Erythroblast (primary cell): ENCODE measurements at regions not wholly inside any gene's neighbourhood (a gene's known extent, or its start where the extent isn't known, plus 50 kb on each side); places are given as distances from the start of the nearest gene placed in this dataset.

Experiments
- GATA1 ChIP-seq: IDR thresholded peaks from 2 replicates; pipeline ENCODE4 v1.6.1; 2011; ENCODE audit warnings: low read depth, mild to moderate bottlenecking, control low read depth, low read length, moderate library complexity
- POLR2A ChIP-seq: IDR thresholded peaks from 2 replicates; pipeline ENCODE4 v1.6.1; 2011; ENCODE audit warnings: mild to moderate bottlenecking, low read length

GRCh38 chr17:77819497-77819896 is 139.0 kb upstream of the TNRC6C start:
- TF ChIP-seq POLR2A (no peak), GATA1 (no peak)
